KMS-11 (cell line): ENCODE measurements at regions not wholly inside any gene's neighbourhood (a gene's known extent, or its start where the extent isn't known, plus 50 kb on each side); places are given as distances from the start of the nearest gene placed in this dataset.

ENCODE experiments used
- H2AFZ ChIP-seq: fragments of 200-600 bp; sonication (generic); 2 replicates; pipeline ENCODE4 v1.6.1; 2016; ENCODE audit warnings: antibody characterized with exemption, mixed run types, low read depth
- H3K27ac ChIP-seq: fragments of 200-600 bp; sonication (generic); 2 replicates; pipeline ENCODE4 v1.6.1; 2016; ENCODE audit warnings: mild to moderate bottlenecking, mixed run types
- H3K27me3 ChIP-seq: fragments of 200-600 bp; sonication (generic); 2 replicates; pipeline ENCODE4 v1.6.1; 2017; ENCODE audit warnings: mild to moderate bottlenecking, low read depth, mixed run types, moderate library complexity; ENCODE audit not compliant: insufficient read depth
- H3K36me3 ChIP-seq: fragments of 200-600 bp; sonication (generic); 2 replicates; pipeline ENCODE4 v1.6.1; 2017; ENCODE audit warnings: mild to moderate bottlenecking, mixed run types; ENCODE audit not compliant: insufficient read depth
- H3K4me1 ChIP-seq: fragments of 200-600 bp; sonication (generic); 2 replicates; pipeline ENCODE4 v1.6.1; 2016; ENCODE audit warnings: mild to moderate bottlenecking, low read depth, mixed run types; ENCODE audit not compliant: poor library complexity, severe bottlenecking
- H3K4me2 ChIP-seq: fragments of 200-600 bp; sonication (generic); 2 replicates; pipeline ENCODE4 v1.7.0; 2016; ENCODE audit warnings: mild to moderate bottlenecking, mixed run types
- H3K4me3 ChIP-seq: fragments of 200-600 bp; sonication (generic); IDR thresholded peaks from 2 replicates; pipeline ENCODE4 v1.6.1; 2017; ENCODE audit warnings: low read depth, low read length, mixed read lengths; ENCODE audit not compliant: insufficient read depth
- H3K79me2 ChIP-seq: fragments of 200-600 bp; sonication (generic); 2 replicates; pipeline ENCODE4 v1.6.1; 2016; ENCODE audit warnings: low read depth, mixed run types; ENCODE audit not compliant: insufficient read depth
- H3K9ac ChIP-seq: fragments of 200-600 bp; sonication (generic); 2 replicates; pipeline ENCODE4 v1.6.1; 2016; ENCODE audit warnings: mild to moderate bottlenecking, mixed run types
- H4K20me1 ChIP-seq: fragments of 200-600 bp; sonication (generic); 2 replicates; pipeline ENCODE4 v1.6.1; 2016; ENCODE audit warnings: mild to moderate bottlenecking, mixed run types; ENCODE audit not compliant: insufficient read depth
- CTCF ChIP-seq: fragments of 200-600 bp; sonication (generic); conservative IDR thresholded peaks from 2 replicates; pipeline ENCODE4 v1.6.1; 2017; ENCODE audit warnings: low read depth, mild to moderate bottlenecking, antibody characterized with exemption, low read length, moderate library complexity, mixed read lengths

GRCh38 chr1:80924290-80924689 is 876.4 kb upstream of the ADGRL2 start:
- H3K27ac ChIP-seq = no peak overlapping the region
- H2AFZ ChIP-seq = no peak overlapping the region
- H3K9ac ChIP-seq = no peak overlapping the region
- H3K36me3 ChIP-seq = no peaks in the 10 kb centered on the region
- no peaks in the 10 kb centered on the region for H3K4me1 ChIP-seq
- no peaks in the 10 kb centered on the region for H3K79me2 ChIP-seq
- no peak overlapping the region for H3K4me3 ChIP-seq
- TF ChIP-seq CTCF = no peak
- no peaks in the 10 kb centered on the region for H3K27me3 ChIP-seq
- no peaks in the 10 kb centered on the region for H4K20me1 ChIP-seq
- H3K4me2 ChIP-seq = no peak overlapping the region

GRCh38 chr1:80922906-80923305 is 877.8 kb upstream of the ADGRL2 start:
- Histone ChIP-seq H3K79me2 (no peaks in the 10 kb centered on the region), H3K4me1 (no peaks in the 10 kb centered on the region), H3K9ac (no peak overlapping the region), H3K27me3 (no peaks in the 10 kb centered on the region), H3K27ac (no peak overlapping the region), H3K36me3 (no peaks in the 10 kb centered on the region), H3K4me3 (no peak overlapping the region), H2AFZ (no peak overlapping the region), H4K20me1 (no peaks in the 10 kb centered on the region), H3K4me2 (no peak overlapping the region)
- TF ChIP-seq CTCF = no peak

- no peak overlapping the region for H3K9ac ChIP-seq
- no peaks in the 10 kb centered on the region for H4K20me1 ChIP-seq
- no peaks in the 10 kb centered on the region for H3K27me3 ChIP-seq
- no peaks in the 10 kb centered on the region for H3K79me2 ChIP-seq
- no peak overlapping the region for H3K4me2 ChIP-seq
- TF ChIP-seq CTCF = no peak
- no peak overlapping the region for H2AFZ ChIP-seq
- no peak overlapping the region for H3K4me3 ChIP-seq
- H3K36me3 ChIP-seq = no peaks in the 10 kb centered on the region
- H3K4me1 ChIP-seq = no peaks in the 10 kb centered on the region
- H3K27ac ChIP-seq = no peak overlapping the region
Measured at GRCh38 chr1:80919426-80919825, 881.3 kb upstream of the ADGRL2 start.

GRCh38 chr1:80918380-80918779 is 882.4 kb upstream of the ADGRL2 start:
- Histone ChIP-seq H4K20me1 (no peaks in the 10 kb centered on the region), H3K79me2 (no peaks in the 10 kb centered on the region), H3K4me3 (no peak overlapping the region), H2AFZ (no peak overlapping the region), H3K9ac (no peak overlapping the region), H3K4me1 (no peaks in the 10 kb centered on the region), H3K27ac (no peak overlapping the region), H3K36me3 (no peaks in the 10 kb centered on the region), H3K27me3 (no peaks in the 10 kb centered on the region), H3K4me2 (no peak overlapping the region)
- TF ChIP-seq CTCF = no peak

GRCh38 chr1:80917826-80918225 is 882.9 kb upstream of the ADGRL2 start:
- H3K27me3 ChIP-seq = no peaks in the 10 kb centered on the region
- no peak overlapping the region for H2AFZ ChIP-seq
- H3K4me2 ChIP-seq = no peak overlapping the region
- no peak overlapping the region for H3K9ac ChIP-seq
- no peaks in the 10 kb centered on the region for H3K4me1 ChIP-seq
- no peak overlapping the region for H3K4me3 ChIP-seq
- no peaks in the 10 kb centered on the region for H3K36me3 ChIP-seq
- H3K27ac ChIP-seq = no peak overlapping the region
- no peaks in the 10 kb centered on the region for H3K79me2 ChIP-seq
- H4K20me1 ChIP-seq = no peaks in the 10 kb centered on the region
- no peak for TF ChIP-seq CTCF
